ENCODE measurements at regions not wholly inside any gene's neighbourhood (a gene's known extent, or its start where the extent isn't known, plus 50 kb on each side); places are given as distances from the start of the nearest gene placed in this dataset.

DNA sequence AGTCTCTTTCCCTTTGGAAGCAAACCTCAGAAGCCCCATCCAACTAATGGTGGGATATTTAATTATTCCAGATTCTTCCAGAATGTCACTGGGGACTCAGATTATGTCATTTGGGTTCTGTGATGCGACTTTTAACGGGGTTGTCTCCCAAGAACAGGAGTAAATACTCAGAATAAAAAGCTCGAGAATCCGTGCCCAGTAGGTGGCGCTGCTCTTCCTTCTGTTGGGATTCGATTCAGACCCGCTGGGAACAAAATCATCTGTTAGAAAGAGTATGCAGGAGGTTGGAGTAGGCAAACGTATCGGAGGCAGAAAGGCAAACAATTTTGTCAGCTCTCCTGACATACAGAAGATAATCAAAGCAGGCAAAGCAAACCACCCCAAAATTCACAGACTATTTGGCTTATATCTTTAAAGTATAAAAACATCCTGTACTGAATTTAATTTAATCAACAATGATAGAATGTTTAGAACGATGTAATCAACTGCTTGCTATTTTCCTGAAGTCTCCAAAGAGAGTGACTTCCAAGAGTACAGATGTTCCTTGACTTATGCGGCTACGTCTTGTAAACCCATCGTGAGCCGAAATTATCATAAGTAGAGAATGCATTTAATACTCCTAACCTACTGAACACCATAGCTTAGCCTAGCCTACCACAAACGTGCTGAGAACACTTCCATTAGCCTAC, 169.8 kb upstream of the RAI14 start:
- DNase-seq (ENCODE audit: low spot score), result peak; percentile 80

DNA sequence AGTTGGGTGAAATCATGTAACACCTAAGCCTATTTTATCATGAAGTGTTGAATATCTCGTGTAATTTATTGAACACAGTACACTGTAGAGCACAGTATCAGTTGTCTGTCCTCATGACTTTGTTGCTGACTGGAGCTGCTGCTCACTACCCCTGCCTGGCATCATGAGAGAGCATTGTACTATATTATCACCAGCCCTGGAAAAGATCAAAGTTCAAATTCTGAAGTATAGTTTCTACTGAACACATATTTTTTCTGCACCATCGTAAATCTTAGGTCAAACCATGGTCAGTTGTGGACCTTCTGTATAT, 169.3 kb upstream of the RAI14 start:
- DNase-seq (ENCODE audit: low spot score), result no peak

DNA sequence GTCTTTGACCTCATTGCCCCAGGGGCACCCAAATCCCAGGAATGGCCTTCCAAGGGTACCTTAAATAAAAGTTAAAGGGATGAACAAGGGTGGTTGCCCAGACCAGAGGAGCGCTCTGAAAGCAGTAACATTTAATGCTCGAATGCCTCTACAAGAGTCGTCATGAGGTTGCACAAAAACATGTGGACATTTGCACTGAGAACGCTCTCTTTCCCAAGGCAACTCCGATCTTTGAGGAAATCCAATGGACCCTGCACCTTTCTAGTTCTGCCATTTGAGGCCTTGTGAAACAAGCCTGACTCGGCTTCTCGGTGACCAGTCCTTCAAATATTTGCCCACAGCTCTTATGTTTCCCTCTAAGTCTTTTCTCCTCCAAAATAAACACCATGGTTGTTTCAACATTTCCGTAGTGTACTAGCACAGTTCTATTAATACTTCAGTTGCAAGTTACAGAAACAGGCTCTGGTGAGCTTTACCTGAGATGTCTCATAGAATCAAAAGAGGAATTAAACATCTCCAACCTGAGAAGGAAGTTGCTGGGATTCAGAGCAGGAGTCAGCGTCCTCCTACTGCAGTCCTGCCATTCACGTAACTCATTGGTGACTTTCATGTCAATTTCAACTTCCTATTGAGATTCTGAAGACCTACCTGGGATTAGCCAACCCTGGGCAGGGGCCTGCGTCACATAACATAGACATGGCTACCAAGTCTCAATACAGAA, 168.8 kb upstream of the RAI14 start:
- DNase-seq (ENCODE audit: low spot score), result no peak

DNA sequence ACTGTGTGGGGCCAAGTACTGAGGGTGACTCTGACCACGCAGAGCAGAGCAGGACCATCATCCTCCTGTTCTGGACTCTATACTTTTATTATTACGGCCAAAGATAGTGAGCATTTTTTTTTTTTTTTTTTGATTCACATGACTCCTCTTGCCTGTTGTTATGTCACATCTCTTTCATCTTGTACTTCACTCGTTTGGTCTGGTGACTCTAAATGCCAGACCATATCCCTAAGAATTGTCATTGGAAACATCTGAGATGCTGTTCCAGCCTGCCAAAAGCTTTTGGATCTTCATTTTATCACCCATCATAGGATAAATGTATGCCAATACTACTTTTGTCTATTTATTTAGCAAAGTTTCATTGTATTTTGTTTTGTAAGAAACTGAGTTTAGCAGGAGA, 168.2 kb upstream of the RAI14 start:
- no peak for DNase-seq (ENCODE audit: low spot score)

DNA sequence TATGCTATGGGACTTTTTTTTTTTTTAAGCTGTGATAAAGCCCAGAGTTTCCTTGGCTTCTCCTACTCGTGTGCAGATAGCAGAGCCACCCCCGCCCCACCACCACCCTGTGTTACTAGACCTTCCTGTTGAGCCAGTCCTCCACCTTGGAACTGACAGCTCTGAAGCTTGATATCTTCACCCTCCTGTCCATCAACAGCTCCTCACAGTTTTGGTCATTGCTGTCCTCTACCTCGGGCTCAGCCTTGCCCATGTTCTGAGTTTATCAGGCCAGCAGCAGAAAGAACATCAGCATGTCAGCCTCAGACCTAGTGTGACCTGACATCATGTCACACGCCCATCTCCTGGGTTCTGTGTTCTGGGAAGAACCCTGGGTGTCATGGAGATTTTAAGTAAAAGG, 167.1 kb upstream of the RAI14 start:
- no peak for DNase-seq (ENCODE audit: low spot score)

DNA sequence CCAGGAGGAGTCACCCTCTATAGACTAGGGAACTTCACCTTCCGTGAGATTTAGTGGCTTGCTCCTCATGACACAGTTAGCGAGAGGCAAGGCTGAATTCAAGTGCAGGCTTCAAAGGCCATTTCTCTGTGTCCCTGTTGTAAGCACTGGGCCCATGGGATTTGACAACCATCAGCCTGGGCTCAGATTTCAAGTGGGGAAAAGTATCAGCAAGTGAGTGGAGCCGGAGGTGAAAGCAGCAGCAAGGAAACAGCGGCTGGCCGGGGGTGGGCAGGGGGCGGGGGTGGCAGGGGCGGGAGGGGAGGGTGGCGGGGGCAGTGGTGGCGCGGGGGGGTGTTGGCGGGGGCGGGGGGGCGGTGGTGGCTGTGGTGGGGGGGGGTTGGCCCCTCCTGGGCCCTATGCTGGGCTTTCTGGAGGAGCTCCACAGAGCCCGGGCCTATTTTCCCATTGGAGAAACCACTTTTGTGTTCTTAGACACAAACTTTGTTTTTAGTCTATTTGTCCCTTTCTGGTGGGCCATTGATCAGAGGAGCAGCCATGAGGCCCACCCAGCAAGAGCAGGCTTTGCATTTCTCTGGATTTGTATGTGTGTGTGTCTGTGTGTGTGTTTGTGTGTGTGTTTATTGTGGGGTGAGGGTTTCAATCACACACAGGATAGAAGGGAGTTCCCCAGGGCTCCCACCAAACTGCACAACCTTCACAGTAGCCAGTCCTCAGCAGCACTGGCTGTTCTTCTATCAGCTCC, 165.4 kb upstream of the RAI14 start:
- DNase-seq (ENCODE audit: low spot score), result no peak

DNA sequence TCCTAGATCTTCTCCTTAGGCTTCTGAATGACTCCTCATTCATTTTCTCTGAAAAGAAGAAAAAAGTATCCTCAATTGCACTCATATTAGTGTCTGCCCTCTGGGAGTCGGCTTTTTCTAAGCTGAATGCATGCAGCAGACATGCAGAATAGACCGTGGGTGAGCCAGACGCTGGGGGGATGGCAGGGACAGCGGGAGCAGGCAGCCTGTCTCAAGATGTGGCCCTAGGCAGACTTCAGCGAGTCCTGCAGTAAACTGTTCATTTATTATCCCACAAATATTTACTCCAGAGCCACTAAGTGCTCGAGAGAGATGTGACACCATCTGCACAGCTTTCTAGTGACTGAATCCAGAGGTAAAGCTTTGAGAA, 164.9 kb upstream of the RAI14 start:
- no peak for DNase-seq (ENCODE audit: low spot score)

DNA sequence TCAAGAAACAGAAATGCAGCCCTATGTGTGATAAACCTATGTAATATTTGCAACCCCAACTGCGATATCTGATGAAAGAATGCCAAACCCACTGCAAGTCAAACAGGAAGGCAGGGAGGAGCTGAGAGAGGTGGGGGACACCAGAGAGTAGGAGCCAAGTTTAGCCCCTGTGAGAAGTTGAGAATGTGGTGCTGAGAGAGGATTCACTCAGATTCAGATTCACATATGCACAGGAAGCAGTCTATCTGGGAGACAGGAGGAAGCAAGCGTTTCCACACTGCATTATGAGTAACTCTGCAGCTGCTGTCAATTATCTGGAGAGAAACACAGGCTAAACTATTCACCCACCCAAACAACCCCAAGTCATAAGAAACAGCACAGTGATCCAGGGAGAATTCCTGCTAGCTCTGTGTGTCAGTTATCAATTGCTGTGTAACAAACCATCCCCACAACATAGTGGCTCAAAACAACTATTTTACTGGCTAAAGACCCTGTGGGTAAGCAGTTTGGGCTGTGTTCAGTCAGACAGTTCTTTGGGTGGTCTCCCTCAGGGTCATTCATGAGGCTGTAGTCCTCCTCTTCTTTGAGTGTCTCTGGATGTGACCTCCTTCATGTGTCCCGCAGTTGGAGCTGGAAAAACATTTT, 161.9 kb upstream of the RAI14 start:
- DNase-seq (ENCODE audit: low spot score), result no peak

DNA sequence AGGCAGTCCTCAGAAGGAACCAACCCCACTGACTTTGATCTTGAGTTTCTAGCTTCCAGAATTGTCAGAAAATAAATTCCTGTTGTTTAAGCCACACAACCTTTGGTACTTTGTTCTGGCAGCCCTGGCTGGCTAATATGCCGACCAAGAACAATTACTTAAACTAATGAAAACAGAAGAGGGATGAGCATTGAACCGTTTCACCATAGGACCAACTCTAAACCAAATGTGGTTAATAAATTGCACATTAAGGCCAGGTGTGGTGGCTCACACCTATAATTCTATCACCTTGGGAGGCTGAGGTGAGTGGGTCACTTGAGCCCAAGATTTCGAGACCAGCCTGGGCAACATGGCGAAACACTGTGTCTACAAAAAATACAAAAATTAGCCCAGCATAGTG, 160.9 kb upstream of the RAI14 start:
- no peak for DNase-seq (ENCODE audit: low spot score)

DNA sequence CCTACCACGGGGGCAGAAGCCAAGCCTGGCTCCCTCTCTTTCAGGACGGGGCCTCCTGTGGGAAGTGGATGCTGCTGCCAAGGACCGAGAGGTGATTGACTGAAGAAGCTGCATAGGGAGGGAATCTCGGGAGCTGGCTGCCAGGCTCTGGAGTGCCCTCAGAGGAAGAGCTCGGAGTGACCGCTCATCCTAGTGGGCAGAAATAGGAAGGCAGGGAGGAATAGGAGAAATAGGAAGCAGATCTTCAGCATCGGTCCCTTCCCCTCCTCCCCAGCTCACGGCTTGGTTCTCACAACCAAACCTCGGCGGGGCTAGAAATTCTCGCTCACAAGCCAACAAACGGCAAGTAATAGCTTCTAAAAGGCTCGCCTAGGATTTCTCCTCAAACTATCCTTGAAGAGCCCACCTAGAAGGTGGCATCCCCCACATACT, 159.9 kb upstream of the RAI14 start:
- no peak for DNase-seq (ENCODE audit: low spot score)

DNA sequence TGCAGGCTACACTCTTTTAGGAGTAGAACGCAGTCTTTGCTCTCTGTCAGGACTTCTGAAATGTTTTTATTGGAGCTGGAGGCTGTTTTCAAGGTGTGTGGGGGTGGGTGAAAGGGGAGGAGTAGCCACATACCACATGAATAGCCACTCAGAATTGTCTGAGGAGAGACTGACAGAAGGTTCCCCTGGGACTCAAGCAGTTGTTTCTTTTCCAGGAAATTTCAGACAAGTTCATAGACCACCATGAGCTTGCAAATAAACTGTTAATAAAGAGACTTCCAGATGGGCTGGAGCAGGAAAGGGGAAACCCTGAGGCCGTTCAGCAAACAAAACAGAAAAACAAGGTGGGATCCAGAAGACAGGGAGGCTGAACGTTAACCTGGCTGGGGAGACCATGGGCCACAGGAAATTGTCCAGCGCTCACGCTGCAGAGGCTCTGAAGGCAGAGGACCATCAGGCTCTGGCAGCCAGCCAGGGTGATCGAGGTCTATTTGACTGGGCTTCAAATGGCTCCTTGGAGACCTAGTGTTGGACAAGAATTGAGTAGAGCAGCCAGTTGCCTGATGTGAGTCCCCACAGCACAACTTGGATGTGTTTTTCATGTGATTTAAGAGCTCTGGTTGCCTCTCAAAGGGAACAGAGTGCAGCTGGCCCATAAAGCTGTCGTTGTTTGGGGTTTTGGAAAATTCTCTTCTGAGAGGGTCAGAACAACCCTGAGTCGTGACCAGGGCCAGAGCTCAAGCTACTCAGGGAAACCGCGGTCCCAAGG, 159.2 kb upstream of the RAI14 start:
- no peak for DNase-seq (ENCODE audit: low spot score)

DNA sequence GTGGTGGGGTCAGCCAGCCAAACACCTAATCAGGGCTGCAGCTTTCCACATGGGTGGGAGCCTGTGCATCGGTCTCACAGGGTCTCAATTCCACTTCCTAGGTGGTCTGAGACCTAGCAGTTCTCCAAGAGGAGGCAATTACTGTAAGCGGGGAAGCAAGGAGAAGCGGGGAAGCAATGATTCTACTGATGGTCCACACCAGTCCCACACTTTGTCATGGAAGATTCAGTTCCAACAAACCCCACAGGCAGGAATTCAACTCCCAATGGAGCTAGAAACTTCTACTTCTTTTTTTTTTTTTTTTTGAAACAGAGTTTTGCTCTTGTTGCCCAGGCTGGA, 158.7 kb upstream of the RAI14 start:
- no peak for DNase-seq (ENCODE audit: low spot score)

DNA sequence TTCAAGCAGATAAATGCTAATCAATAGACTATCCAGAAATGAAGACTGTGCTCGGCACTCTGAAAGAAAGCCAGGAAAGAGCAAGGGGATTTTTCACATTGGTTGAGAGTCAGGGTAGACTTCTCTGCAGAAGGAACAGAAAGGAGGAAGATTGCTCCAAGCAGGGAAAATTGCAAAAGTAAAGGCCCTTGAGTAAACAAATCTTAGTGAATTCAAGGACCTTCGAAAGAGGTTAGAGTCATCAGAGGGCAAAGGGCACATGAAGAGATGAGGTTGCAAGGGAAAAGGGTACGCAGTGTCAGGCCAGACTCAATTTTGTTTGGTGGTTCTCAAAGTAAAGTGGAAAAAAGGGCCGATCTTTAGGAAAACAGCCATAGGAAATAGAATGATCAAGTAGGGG, 157.6 kb upstream of the RAI14 start:
- DNase-seq (ENCODE audit: low spot score), result no peak

DNA sequence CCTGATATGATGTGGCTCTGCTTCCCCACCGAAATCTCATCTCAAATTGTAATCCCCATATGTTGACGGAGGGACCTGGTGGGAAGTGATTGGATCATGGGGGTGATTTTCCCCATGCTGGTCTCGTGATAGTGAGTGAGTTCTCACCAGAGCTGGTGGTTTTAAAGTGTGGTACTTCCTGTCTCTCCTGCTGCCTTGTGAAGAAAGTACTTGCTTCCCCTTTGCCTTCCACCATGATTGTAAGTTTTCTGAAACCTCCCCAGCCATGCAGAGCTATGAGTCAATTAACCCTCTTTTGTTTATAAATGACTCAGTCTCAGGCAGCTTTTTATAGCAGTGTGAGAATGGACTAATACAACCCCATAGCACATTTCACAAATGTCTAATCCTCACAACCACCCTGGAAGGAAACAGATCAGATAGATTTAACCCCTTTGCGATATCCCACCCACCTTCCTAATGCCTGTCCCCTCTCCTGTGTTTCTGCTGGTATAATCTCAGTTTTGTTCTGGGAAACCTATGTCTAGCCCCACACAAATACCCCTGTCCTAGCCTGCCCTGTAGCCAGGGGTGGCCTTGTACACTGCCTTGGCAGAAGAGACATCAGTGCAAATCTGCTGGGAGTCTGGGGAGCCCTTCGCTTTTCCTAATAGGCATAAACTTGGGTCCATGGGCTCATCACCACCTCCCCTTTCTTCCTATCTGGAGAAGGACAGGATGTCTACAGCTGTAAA, 157.0 kb upstream of the RAI14 start:
- no peak for DNase-seq (ENCODE audit: low spot score)

DNA sequence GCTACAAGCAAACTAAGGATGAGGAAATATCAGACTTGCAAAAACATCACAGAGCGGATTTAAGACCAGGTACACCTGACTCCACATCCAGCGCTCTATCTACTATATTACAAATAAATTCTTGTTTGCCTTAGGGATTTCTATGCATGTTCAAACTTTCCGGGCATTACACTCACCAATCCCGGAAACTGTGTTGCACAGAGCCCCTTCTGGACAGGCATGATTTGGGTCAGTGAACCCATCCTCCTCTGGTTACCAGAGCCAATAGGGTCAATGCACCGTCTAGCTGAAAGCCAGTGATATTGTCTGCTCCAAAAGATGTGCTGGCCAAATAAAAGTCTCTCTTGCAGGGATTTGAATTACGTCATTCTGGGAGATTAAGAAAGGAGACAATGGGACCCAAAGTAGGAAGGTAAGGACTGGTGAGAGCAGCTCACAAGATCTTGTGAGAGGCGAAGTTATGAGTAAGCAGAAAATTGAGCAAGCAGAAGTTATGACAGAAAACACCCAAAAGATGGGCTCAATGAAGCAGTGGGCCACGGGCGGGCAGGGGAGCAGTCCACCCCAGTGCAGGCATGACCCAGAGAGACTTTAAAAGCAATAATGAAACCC, 155.8 kb upstream of the RAI14 start:
- no peak for DNase-seq (ENCODE audit: low spot score)

DNA sequence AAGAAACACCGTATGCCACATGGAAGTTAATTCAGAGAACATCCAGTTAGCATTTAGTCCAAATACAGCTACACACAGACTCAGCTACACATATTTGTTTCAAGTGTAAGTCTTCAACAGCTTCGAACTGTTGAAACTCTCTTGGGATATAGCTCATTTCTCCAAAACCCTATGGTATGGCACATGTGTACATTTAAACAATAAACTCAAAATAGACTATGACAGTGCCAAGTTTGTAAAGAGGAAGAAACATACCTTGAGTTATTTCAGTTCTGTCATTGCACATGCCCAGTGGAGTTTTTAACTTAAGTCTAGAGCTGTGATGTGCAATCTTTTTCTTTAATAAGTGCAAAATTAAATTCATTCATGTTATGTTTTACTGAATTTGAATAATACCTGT, 155.1 kb upstream of the RAI14 start:
- DNase-seq (ENCODE audit: low spot score), result no peak

DNA sequence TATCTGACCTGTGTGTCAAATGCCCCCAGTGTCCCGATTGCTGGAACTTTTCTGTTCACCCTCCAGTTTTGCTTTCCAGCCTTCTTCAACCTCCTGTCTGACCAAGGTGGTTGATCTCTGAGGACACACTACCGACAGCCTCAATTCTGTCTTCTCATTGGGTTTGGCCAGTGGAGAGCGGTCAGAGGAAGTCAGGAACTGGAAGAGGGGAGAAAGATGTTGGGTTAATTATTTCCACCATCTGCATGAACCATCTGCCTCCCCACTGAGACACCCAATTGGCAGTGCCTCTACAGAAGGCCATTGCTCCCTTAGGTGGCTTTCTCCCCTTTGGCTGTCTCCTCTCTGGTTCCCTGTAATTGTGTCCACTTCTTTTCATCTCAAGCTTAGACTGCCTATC, 154.3 kb upstream of the RAI14 start:
- no peak for DNase-seq (ENCODE audit: low spot score)

DNA sequence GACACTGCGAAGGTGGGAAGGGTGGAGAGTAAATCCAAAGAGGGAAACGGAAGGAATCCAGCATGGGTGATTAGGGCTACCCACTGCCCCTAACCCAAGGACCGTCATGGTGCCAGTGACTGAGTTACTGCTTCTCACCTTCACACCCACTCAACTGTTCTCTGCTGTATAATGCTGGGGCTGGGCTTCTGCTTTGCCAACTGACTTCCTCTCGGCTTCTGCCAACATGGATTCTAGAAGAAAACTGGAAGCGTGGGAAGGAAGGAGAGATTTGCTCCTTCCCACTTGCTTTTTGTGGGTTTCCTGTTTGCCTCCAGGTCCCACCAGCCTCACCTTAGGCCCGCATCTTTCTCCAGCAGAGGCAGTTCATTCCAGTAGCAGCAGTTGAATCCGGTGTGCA, 153.5 kb upstream of the RAI14 start:
- DNase-seq (ENCODE audit: low spot score), result no peak

DNA sequence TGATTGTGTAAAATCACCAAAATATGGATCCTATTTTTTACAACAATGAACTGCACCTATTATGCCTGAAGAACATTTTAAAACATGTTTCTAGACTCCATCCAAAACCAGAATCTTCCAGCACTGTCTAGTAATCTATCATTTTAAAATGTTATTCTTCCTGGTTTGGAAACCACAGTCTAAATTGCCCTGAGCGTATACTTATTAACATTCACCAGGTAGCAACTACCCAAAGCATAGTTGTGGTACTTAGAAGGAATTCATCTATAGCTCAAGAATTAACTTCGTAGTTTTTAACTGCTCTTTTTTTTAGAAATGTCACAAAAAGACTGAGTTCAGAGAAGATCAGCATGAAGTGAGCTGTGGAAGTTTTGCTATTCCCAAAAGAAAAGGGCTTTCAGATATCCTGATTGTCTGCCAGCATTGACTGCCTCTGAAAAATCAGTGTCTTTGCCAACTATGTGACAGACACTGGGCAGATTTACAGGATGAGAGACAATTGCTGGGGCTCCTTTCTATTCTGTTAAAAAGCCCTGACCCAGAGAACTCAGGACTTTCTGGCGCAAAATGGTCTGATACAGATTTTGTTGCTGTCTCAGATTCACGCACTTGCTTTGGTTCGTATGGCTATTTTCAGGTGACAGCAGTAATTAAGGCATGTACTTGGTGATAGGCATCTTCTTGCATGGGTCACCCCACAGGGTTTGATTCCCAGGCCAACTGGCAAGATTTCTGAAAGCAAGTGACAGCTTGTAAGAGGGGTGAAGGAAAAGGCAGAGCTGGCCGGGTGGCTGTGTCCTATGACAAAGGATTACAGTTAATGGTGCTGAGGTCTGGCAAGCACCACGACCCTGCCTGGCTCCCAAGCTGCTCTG, 152.5 kb upstream of the RAI14 start:
- DNase-seq (ENCODE audit: low spot score), result no peak

DNA sequence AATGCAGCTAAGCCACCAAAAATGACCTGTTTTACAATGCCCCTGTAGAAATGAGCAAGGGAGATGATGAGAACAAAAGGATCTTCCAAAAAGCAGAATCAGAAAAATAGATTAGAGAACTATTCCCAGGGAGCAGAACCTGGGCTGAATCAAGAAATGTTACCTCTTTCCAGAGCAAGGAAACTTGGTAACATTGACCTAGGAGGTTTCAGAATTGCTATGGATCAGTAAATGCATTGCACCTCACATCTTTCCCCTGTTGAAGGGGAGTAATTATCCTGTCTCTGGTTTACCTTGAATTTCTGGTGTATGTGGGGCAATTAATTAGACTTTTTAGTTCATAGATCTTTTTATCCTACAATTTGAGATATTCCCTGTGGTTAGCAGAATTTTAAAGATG, 151.2 kb upstream of the RAI14 start:
- DNase-seq (ENCODE audit: low spot score), result no peak
